Astrocyte (in vitro differentiated cells and primary cell): ENCODE measurements at regions not wholly inside any gene's neighbourhood (a gene's known extent, or its start where the extent isn't known, plus 50 kb on each side); places are given as distances from the start of the nearest gene placed in this dataset.

ENCODE experiments used
- CTCF ChIP-seq: IDR thresholded peaks from 2 replicates; pipeline ENCODE4 v1.5.1; 2011; ENCODE audit warnings: low read depth, mild to moderate bottlenecking, inconsistent platforms, low read length, moderate library complexity; ENCODE audit not compliant: insufficient read depth
- EZH2 ChIP-seq: IDR thresholded peaks from 2 replicates; pipeline ENCODE4 v1.6.1; 2012; ENCODE audit warnings: mild to moderate bottlenecking, low read length, inconsistent platforms; ENCODE audit not compliant: insufficient read depth

- TF ChIP-seq CTCF: no peak
- no peak for TF ChIP-seq EZH2
Observed at GRCh38 chr4:24411299-24411698, 173.1 kb downstream of the DHX15 start.
